ENCODE measurements at regions not wholly inside any gene's neighbourhood (a gene's known extent, or its start where the extent isn't known, plus 50 kb on each side); places are given as distances from the start of the nearest gene placed in this dataset.

GRCh38 chrX:69554321-69554947 lies 50.3 kb downstream of the NALF2 start:
- no peak for DNase-seq

GRCh38 chrX:69555481-69556041 lies 51.4 kb downstream of the NALF2 start:
- peak; percentile 60 for DNase-seq

DNA sequence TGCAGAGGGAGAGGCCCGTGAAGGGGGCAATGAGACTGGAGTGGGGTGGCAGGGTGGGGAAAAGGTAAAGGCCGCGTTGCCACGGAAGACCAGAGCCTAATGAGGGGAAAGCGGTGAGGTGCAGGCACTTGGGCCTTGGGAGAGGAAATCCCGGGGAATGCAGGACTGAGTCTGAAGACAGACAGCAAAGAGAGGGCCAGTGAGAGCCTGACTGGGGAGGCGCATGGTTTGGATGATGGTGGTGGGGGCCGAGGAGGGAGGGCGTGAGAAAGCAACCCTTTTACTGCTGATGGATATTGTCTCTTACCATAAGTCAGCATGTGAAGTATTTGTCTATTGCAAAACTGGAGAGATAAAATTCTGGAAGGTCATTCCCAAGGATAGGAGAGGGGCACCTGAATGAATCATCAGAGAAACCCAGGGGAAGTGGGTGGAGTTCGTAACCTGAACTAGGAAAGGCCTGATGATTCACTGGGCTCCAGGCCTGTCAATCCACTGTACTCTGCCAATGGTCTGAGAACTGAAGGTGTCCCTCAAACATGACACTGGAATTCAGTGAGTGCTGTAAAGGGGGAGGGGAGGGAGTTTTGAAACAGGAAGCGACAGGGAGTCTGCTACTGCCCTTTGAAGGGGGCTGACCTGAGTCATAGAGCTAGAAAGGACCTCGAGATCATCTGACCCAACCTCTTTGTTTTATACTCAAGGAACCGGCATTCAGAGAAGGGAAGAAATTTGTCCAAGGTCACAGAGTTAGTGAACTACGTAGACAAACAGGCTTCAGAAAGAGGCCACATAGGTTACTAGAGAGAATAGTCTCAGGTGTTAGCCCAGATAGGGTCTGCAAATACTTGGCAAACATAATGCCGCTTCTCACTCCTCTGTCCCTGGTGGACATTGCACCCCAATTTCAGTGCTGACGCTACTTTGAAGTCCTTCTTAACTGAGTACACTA lies 52.2 kb downstream of the NALF2 start:
- DNase-seq, result no peak

DNA sequence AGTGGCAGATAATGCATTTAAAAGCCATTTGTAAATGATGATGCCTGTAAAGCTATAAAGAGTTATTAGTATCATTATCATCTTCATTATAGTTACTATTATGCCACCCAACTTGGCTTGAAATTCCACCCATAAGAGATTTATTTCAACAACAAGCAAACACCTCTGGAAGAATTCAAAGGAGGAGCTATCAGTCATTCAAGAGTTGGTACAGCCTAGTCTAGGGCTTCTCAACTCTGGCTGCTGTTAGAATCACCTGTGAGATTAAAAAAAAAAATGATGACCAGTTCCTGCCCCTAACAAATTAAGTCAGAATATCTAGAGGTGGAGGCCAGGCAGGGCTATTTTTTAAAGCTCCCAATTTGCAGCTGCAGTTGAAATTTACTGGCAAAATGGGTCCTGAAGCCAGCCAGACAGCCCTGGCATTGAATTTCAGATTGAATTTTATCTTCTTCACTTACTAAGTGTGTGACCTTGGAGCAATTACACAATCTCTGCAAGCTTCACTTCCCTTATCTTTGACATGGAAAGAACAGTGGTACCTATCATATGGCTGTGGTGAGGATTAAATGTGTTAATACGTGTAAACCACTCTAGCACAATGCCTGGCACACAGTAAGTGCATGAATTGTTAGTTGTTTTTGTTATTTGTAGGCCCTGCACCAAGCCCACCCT lies 52.9 kb upstream of the EDA start:
- DNase-seq, result no peak

- no peak for DNase-seq
Measured at GRCh38 chrX:69564665-69565064, 51.2 kb upstream of the EDA start.

- no peak for DNase-seq
Measured at GRCh38 chrX:69565247-69565815, 50.6 kb upstream of the EDA start.

Measured in right hindlimb (tissue), 1 donor.